SK-N-MC (cell line): ENCODE measurements at regions not wholly inside any gene's neighbourhood (a gene's known extent, or its start where the extent isn't known, plus 50 kb on each side); places are given as distances from the start of the nearest gene placed in this dataset.

Source experiments
- EZH2 ChIP-seq: fragments of 200-600 bp; sonication (generic); IDR thresholded peaks from one replicate; pipeline ENCODE4 v1.6.1; 2017; ENCODE audit warnings: antibody characterized with exemption
- FOXP2 ChIP-seq: optimal IDR thresholded peaks from 2 replicates; pipeline ENCODE3; 2011; ENCODE audit warnings: mild to moderate bottlenecking, moderate library complexity; ENCODE audit not compliant: insufficient read depth; ENCODE audit errors: extremely low read length, control extremely low read depth
- POLR2AphosphoS5 ChIP-seq: IDR thresholded peaks from 2 replicates; pipeline ENCODE4 v1.6.1; 2012; ENCODE audit warnings: mild to moderate bottlenecking, low read depth, low read length, borderline replicate concordance

DNA sequence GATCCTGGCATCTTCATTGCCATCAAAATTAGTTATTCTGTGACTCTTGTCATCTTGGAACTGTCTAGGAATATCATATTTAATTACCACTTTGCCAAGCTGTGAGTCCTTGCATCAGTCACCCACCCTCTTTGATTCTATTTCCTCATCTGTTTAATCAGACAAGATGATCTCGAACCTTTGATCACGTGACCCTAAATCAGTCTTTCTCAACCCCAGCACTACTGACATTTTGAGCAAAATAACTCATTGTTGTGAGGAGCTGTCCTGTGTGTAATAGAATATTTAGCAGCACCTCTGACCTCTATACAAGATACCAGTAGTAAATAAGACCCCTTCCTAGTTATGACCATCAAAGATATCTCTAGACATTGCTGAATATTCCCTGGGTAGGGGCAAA is 343.4 kb upstream of the ARPP21 start:
- TF ChIP-seq POLR2AphosphoS5 = no peak
- TF ChIP-seq EZH2 = no peak
- no peak for TF ChIP-seq FOXP2
